Middle frontal gyrus (tissue), 1 donor: ENCODE measurements at regions not wholly inside any gene's neighbourhood (a gene's known extent, or its start where the extent isn't known, plus 50 kb on each side); places are given as distances from the start of the nearest gene placed in this dataset.

Experiments
- DNase-seq: peaks from one replicate; pipeline ENCODE4 v3.0.0-alpha.2; 2015; ENCODE audit warnings: low spot score; ENCODE audit errors: extremely low spot score

GRCh38 chr1:79819140-79819539 is 812.6 kb upstream of the ADGRL4 start:
- DNase-seq, result no peak

DNA sequence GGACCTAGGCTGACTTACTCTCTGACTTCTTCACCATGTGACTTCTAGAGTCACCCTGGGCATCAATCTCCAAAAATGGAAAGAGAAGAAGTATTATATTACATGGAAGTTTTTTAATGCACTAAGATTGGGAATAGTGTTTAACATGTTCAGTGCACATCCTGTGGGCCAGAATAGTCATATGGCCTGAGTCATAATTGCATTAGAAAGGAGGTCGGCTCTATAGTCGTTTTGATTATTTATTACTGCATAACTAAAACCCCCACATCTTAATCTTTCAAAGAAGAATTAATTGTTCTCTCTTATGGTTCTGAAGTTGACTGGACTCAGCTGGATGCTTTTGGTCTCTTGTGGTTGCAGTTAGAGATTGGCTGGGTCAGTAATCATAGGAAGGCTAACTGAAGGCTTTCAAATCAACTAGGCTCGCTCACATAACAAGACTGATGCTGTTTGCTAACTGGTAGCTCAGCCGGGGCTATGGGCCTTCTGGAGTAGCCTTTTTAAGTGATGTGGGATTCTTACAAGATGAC is 810.6 kb upstream of the ADGRL4 start:
- DNase-seq, result no peak

DNA sequence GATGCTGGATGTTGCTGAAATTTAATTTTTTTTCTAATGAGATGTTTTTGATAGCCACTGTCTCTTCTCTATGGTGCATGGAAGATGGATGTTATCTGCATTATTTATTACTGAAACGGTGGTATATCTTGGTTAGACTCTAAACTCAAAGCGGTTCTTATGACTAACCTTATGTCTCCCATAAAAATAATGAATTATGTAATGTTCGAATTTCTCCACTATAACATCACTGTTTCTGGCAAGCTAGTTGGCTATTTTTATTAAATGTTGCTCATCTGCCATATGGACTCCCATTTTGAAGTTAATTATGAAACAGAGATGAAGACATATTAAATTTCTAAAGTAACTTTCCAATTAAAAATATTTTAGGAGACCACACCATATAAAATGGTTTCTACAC is 808.6 kb upstream of the ADGRL4 start:
- no peak for DNase-seq

DNA sequence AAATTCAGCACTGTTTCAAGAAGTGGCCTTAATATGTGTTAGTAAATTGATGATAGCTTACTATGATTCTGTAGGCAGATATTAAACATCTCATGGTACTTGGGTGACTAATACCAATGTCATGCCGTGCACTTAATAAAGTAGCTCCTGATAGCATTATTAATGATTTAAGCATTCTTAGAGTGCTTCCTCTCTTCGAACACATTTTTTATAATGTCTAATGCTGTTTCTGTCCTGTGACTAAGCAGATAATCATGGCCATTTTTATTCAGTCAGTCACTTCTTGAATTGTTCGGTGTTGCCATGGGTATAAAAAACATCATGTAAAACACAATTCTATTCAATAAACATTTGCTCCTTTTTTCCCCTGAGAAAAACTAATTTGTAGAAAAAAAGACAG is 804.6 kb upstream of the ADGRL4 start:
- no peak for DNase-seq

- DNase-seq, result no peak
Measured at GRCh38 chr1:79808816-79809475, 802.4 kb upstream of the ADGRL4 start.

DNA sequence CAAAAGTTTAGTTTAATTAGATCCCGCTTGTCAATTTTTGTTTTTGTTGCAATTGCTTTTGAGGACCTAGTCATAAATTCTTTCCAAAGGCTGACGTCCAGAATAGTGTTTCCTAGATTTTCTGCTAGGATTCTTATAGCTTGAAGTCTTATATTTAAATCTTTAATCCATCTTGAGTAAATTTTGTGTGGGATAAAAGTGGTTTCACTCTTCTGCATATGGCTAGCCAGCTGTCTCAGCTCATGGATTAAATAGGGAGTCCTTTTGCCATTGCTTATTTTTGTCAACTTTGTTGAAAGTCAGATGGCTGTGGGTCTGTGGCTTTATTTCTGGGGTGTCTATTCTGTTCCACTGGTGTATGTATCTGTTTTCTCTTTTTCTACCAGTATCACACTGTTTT is 801.3 kb upstream of the ADGRL4 start:
- no peak for DNase-seq

DNA sequence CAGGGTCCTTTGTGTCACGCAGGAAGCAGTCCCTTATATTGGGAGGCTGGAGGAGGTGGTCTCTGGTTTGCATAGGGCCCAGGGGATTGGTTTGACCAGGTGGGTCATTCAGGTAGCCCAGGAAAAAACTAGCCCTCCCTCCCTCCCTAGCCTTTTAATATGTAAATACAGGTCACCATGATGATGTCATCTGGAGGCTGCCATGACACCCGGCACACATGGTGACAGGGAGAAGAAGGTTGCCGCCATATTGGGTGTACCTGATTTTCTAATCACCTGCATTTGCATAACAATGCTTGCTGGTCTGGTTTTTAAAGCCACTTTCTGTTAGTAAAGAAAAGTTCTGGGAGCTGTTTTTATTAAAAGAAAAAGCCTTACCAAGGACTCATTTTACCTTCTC is 791.0 kb upstream of the ADGRL4 start:
- no peak for DNase-seq

- DNase-seq, result no peak
Measured at GRCh38 chr1:79796434-79796833, 789.9 kb upstream of the ADGRL4 start.

DNA sequence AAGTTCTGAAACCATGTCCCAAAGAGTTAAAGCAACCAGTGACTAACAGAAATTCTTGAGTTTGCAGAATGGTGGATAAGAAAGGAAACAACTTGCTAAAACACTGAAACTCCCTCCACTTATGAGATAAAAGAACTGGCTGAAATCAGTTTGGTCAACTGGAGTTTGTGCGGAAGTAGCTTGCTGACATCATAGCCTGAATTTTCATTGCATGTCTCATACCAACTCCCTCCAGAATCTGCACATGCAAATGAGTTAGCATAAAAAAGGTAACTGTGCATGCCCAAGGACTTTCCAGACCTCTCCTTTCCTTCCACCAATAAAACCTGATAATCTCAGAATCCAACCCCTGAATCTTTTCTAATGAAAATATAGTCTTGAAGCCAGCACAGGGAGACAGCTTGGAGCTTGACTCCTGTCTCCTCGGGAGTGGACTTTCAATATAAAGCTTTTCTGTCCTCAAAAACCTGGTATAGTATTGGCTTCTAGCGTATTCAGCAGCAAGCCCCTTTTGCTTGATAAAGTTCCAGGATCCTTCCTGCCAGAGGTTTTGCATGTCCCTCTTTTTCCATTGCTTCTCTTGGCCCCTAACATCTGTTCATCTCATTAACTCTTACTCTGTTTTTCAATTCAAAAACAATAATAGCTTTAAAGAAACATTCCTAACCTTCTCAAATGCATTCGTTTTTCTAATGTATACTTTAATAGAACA is 785.8 kb upstream of the ADGRL4 start:
- no peak for DNase-seq

- no peak for DNase-seq
Measured at GRCh38 chr1:79791488-79792218, 785.1 kb upstream of the ADGRL4 start.

- no peak for DNase-seq
Measured at GRCh38 chr1:79790950-79791349, 784.4 kb upstream of the ADGRL4 start.

GRCh38 chr1:79787631-79788030 is 781.1 kb upstream of the ADGRL4 start:
- no peak for DNase-seq

GRCh38 chr1:79785964-79786363 is 779.4 kb upstream of the ADGRL4 start:
- DNase-seq, result no peak

DNA sequence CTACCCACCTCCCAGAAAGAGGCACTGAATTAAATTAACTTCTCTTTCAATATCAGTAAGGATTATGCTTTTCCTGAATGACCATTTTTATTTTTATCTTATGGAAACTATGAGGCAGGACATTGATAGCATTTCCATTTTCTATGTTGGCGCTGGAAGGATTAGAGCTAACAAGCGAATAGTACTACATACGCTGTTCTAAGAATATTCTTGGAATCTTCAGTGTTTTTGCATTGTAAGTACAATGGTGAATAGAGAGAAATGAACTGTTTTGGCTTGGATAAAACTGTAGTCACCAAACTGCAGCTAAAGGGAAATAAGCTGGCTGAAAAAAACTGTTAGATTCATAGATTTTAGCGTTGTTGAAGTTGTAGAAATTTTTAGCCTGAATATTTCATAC is 779.0 kb upstream of the ADGRL4 start:
- DNase-seq, result no peak

GRCh38 chr1:79781261-79781660 is 774.7 kb upstream of the ADGRL4 start:
- DNase-seq, result no peak

- no peak for DNase-seq
Measured at GRCh38 chr1:79777481-79778219, 771.1 kb upstream of the ADGRL4 start.

DNA sequence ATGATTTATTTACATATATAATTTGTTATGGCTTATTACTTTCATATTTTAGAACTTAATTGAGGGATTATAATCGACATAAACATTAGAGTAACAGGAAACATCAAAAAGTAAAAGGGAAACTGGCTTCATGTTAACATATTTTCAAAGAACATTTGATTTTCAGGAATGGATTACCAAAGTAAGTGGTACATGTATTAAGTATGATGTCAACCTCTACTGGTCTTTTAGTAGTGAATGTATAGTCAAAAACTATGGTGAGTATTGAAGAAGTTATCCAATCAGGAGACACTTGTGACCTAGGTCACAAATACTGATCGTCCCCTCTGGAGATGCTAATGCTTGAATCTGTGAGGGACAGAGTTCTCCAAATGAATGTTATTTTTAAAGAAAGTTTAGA is 768.9 kb upstream of the ADGRL4 start:
- DNase-seq, result no peak

- no peak for DNase-seq
Measured at GRCh38 chr1:79773385-79773784, 766.9 kb upstream of the ADGRL4 start.

DNA sequence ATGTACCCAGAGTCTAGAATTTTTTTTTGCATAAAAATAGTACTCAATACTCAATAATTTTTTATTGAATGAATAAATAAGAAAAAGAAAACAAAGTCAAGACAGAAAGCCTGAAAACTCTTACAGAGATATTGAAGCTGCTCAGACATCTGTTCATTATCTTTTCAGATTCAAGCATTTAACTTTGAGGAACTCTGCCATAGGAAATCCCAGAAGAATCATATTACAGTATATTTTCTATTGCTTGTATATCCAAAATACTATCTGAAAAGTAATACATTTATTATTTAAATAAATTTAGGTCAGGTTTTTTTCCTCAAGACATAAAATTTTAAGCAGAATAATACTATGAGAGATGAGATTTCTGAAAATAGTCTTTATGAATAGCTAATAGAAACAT is 755.9 kb upstream of the ADGRL4 start:
- no peak for DNase-seq

DNA sequence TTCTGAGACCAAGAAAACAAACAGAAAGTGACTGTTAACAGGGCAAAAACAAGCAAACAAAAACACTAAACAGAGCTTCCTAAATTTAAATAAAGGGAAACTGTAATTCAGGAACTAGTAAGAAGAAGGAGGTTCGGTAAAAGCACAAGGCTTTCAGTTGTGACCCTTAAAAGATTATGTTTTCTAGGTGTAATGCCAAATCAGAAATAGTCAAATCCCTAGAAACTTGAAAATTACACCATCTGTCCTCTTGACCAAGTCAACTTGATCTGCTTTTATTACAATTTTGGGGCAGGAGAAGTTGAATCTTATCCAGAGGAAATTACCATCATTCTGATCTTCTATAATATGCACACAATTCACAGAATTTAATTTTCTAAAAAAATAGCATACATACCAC is 754.0 kb upstream of the ADGRL4 start:
- DNase-seq, result no peak

DNA sequence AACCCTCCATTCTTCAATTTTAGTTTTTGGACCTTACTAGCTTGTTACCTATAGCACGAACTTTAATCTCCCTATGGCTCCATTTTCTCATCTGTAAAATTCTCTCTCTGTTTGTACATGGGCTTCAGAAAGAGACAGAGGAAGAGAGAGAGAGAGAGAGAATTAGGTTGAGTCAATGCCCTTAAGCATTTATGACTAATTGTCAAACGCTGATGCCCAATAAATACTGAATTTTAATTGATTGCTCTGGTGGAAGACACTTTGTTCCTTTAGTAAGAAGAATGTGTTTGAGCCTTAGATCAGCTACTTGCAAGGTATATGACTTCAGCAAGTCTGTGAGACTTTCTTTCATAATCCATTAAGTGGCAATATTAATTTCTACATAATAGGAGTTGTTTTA is 743.1 kb upstream of the ADGRL4 start:
- DNase-seq, result no peak

DNA sequence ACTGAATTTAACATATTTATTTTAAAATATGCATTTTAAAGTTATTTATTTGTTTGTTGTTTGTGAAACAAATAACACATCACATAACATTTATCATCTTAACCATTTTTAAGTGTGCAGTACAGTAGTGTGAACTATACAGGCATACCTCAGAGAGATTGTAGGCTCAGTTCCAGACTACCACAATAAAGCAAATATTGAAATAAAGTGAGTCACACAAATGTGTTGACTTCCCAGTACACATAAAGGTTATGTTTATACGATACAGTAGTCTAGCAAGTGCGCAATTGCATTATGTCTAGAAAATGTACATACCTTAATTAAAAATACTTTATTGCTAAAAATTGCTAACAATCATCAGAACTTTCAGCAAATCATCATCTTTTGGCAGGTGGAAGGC is 739.4 kb upstream of the ADGRL4 start:
- DNase-seq, result no peak
